ENCODE measurements at regions not wholly inside any gene's neighbourhood (a gene's known extent, or its start where the extent isn't known, plus 50 kb on each side); places are given as distances from the start of the nearest gene placed in this dataset.
A peak's percentile ranks its signal among the peaks of the same experiment; 100 is the strongest.

DNA sequence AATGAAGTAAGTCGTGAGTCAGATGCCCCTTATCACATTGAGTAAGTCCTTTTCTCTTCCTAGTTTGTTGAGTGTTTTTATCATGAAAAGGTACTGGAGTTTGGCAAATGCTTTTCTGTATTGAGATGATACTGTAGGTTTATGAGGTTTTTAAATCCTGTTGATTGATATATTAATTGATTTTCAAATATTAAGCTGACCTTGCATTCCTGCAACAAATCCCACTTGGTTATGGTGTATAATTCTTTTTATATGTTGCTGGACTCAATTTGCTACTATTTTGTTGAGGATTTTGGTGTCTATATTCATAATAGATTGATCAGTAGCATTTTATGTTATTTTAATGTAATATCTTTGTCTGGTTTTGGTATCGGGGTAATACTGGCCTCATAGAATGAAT, 81.0 kb upstream of the BNC2 start:
- DNase-seq: no peak
- no peaks in the 10 kb centered on the region for H3K36me3 Mint-ChIP-seq (ENCODE audit: unreplicated experiment)
- H3K27me3 Mint-ChIP-seq (ENCODE audit: unreplicated experiment): no peaks in the 10 kb centered on the region
- no peak overlapping the region for H3K4me3 Mint-ChIP-seq (ENCODE audit: unreplicated experiment)
- H3K4me1 Mint-ChIP-seq (ENCODE audit: low read depth, unreplicated experiment): no peaks in the 10 kb centered on the region
- H3K27ac Mint-ChIP-seq (ENCODE audit: unreplicated experiment): no peak overlapping the region
- no peaks in the 10 kb centered on the region for H3K9me3 Mint-ChIP-seq (ENCODE audit: unreplicated experiment)
- TF ChIP-seq, protein P1, sequence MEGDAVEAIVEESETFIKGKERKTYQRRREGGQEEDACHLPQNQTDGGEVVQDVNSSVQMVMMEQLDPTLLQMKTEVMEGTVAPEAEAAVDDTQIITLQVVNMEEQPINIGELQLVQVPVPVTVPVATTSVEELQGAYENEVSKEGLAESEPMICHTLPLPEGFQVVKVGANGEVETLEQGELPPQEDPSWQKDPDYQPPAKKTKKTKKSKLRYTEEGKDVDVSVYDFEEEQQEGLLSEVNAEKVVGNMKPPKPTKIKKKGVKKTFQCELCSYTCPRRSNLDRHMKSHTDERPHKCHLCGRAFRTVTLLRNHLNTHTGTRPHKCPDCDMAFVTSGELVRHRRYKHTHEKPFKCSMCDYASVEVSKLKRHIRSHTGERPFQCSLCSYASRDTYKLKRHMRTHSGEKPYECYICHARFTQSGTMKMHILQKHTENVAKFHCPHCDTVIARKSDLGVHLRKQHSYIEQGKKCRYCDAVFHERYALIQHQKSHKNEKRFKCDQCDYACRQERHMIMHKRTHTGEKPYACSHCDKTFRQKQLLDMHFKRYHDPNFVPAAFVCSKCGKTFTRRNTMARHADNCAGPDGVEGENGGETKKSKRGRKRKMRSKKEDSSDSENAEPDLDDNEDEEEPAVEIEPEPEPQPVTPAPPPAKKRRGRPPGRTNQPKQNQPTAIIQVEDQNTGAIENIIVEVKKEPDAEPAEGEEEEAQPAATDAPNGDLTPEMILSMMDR (IDR thresholded peaks at IDR 0.05; ENCODE audit: partially characterized antibody, unreplicated experiment): no peak

DNA sequence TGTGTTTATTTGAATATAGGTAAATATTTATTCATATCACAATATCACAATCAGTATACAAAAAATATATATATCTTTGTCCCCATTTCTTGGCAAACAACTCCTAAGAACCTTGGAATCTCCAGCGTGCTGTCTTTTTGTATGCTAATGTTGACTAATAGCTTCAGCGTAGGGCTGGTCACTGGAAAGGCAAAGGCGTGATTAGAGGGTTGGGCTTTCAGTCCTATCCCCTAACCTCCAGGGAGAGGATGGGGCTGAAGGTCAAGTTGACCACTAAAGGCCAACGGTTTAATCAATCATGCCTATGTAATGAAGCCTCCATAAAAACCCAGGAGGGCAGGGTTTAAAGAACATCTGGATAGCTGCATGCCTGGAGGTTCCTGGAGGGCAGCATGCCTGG, 79.6 kb upstream of the BNC2 start:
- H3K4me1 Mint-ChIP-seq (ENCODE audit: low read depth, unreplicated experiment): no peaks in the 10 kb centered on the region
- H3K9me3 Mint-ChIP-seq (ENCODE audit: unreplicated experiment): no peaks in the 10 kb centered on the region
- no peak overlapping the region for H3K4me3 Mint-ChIP-seq (ENCODE audit: unreplicated experiment)
- TF ChIP-seq, protein P1 (IDR thresholded peaks at IDR 0.05; ENCODE audit: partially characterized antibody, unreplicated experiment): no peak
- H3K36me3 Mint-ChIP-seq (ENCODE audit: unreplicated experiment): no peaks in the 10 kb centered on the region
- no peak overlapping the region for H3K27ac Mint-ChIP-seq (ENCODE audit: unreplicated experiment)
- no peaks in the 10 kb centered on the region for H3K27me3 Mint-ChIP-seq (ENCODE audit: unreplicated experiment)
- peak; percentile 26 for DNase-seq

DNA sequence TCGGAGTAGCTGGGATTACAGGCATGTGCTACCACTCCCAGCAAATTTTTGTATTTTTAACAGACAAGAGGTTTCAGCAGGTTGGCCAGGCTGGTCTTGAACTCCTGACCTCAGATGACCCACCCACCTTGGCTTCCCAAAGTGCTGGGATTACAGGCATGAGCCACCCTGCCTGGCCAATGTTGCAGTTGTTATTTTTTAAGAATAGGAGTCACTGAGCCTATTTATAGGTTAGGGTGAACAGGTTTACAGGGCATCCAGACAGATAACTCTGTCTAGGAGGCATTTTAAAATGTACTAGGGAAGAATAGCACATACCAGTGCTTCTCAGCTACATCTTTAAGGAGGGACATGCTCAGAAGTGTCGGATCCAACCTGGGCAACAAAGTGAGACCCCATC, 60.1 kb upstream of the BNC2 start:
- Mint-ChIP-seq H3K4me1 (ENCODE audit: low read depth, unreplicated experiment) (no peaks in the 10 kb centered on the region), H3K9me3 (ENCODE audit: unreplicated experiment) (peaks cover 1% of the 10 kb centered on the region), H3K4me3 (ENCODE audit: unreplicated experiment) (no peak overlapping the region), H3K27me3 (ENCODE audit: unreplicated experiment) (no peaks in the 10 kb centered on the region), H3K27ac (ENCODE audit: unreplicated experiment) (no peak overlapping the region), H3K36me3 (ENCODE audit: unreplicated experiment) (no peaks in the 10 kb centered on the region)
- TF ChIP-seq, protein P1 (IDR thresholded peaks at IDR 0.05; ENCODE audit: partially characterized antibody, unreplicated experiment): no peak
- DNase-seq: no peak

DNA sequence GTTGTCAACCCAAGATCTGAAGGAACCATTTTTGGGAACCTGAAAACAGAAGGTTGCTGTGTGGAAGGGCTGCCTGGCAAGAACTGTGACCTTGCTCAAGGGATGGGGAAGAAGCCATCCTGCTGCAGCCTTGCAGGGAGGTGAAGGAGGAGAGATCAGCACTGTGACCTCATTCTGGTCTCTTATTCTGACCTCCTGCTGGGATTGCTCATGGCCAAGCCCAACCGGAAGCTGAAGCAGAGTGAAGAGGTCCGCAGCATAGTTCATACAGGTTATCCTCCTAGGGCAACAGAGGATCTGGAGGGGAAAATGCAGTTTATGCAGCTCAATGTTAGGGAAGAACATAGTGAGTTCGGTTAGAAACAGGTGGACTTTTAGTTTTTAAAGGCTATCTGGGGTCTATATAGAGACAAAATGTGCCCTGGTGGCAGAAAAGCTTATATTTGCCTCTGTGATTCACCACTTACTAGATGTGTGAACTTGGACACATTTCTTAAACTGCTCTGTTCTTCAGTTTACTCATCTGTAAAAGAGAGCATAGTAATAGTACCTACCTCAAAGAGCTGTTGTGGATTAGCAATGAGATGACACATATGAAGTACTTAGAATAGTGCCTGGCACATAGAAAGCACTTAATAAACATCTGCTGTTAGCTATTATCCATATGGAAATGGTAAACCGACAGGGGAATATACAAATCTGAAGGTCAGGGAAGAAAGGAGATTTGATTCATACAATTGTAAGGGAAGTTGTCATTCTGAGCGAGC, 57.9 kb upstream of the BNC2 start:
- DNase-seq: no peak
- Mint-ChIP-seq H3K9me3 (ENCODE audit: unreplicated experiment) (peaks cover 1% of the 10 kb centered on the region), H3K36me3 (ENCODE audit: unreplicated experiment) (no peaks in the 10 kb centered on the region), H3K4me1 (ENCODE audit: low read depth, unreplicated experiment) (no peaks in the 10 kb centered on the region), H3K27ac (ENCODE audit: unreplicated experiment) (no peak overlapping the region), H3K27me3 (ENCODE audit: unreplicated experiment) (no peaks in the 10 kb centered on the region), H3K4me3 (ENCODE audit: unreplicated experiment) (no peak overlapping the region)
- TF ChIP-seq, protein P1 (IDR thresholded peaks at IDR 0.05; ENCODE audit: partially characterized antibody, unreplicated experiment): no peak

DNA sequence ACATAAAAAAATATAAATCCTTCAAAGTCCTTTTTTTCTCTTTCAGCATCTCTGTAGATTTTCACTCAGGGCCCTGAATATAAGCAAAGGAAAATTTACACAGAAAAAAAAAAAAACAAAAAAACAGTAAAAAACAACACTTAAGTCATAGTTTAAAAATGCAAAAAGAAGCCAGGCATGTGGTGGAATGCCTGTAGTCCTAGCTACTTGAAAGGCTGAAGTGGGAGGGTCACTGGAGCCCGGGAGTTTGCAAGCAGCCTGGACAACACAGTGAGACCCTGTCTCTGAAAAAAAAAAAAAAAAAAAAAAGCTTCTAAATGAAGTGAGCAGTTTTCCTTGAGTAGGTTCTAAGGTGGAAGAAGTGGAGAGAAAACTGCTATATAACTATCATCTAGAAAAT, 55.0 kb upstream of the BNC2 start:
- Mint-ChIP-seq H3K36me3 (ENCODE audit: unreplicated experiment) (no peaks in the 10 kb centered on the region), H3K9me3 (ENCODE audit: unreplicated experiment) (peaks cover 1% of the 10 kb centered on the region), H3K27ac (ENCODE audit: unreplicated experiment) (no peak overlapping the region), H3K27me3 (ENCODE audit: unreplicated experiment) (no peaks in the 10 kb centered on the region), H3K4me1 (ENCODE audit: low read depth, unreplicated experiment) (no peaks in the 10 kb centered on the region), H3K4me3 (ENCODE audit: unreplicated experiment) (no peak overlapping the region)
- TF ChIP-seq, protein P1 (IDR thresholded peaks at IDR 0.05; ENCODE audit: partially characterized antibody, unreplicated experiment): no peak
- no peak for DNase-seq

Measured in glutamatergic neuron (in vitro differentiated cells).